Trophoblast cell (in vitro differentiated cells and primary cell): ENCODE measurements at regions not wholly inside any gene's neighbourhood (a gene's known extent, or its start where the extent isn't known, plus 50 kb on each side); places are given as distances from the start of the nearest gene placed in this dataset.

Experiments used
- DNase-seq, 2 donors: peaks; one replicate each; pipeline ENCODE4 v3.0.0-alpha.2; 2016
- H2AFZ ChIP-seq: 2 replicates; pipeline ENCODE4 v1.6.1; 2013; ENCODE audit warnings: low read length, moderate library complexity, mild to moderate bottlenecking; ENCODE audit not compliant: insufficient read depth, poor library complexity
- H2AK5ac ChIP-seq: 2 replicates; pipeline ENCODE4 v1.6.1; 2013; ENCODE audit warnings: mild to moderate bottlenecking, low read length
- H2BK120ac ChIP-seq: 2 replicates; pipeline ENCODE4 v1.6.1; 2013; ENCODE audit warnings: low read length, mild to moderate bottlenecking, moderate library complexity; ENCODE audit not compliant: insufficient read depth, poor library complexity
- H2BK12ac ChIP-seq: 2 replicates; pipeline ENCODE4 v1.6.1; 2013; ENCODE audit warnings: mild to moderate bottlenecking, low read length, moderate library complexity
- H2BK5ac ChIP-seq: 2 replicates; pipeline ENCODE4 v1.6.1; 2013; ENCODE audit warnings: low read length, low read depth, moderate library complexity, mild to moderate bottlenecking; ENCODE audit not compliant: poor library complexity
- H3K14ac ChIP-seq: 2 replicates; pipeline ENCODE4 v1.6.1; 2013; ENCODE audit warnings: mild to moderate bottlenecking, low read length
- H3K18ac ChIP-seq: 2 replicates; pipeline ENCODE4 v1.6.1; 2013; ENCODE audit warnings: mild to moderate bottlenecking, low read length
- H3K23ac ChIP-seq: 2 replicates; pipeline ENCODE4 v1.6.1; 2013; ENCODE audit warnings: low read length
- H3K27ac ChIP-seq: 2 replicates; pipeline ENCODE4 v1.5.1; 2013; ENCODE audit warnings: low read depth, mild to moderate bottlenecking, inconsistent platforms, low read length, moderate library complexity
- H3K27me3 ChIP-seq: 2 replicates; pipeline ENCODE4 v1.6.1; 2013; ENCODE audit warnings: inconsistent platforms, mild to moderate bottlenecking, low read length, moderate library complexity; ENCODE audit not compliant: insufficient read depth
- H3K36me3 ChIP-seq, 2 experiments: 1 replicate in 1 of 2; 2 replicates in 1 of 2; pipeline ENCODE4 v1.6.1; 2013; ENCODE audit warnings: low read length in 2 of 2, mild to moderate bottlenecking in 2 of 2, moderate library complexity in 1 of 2; ENCODE audit not compliant: insufficient read depth in 2 of 2, control insufficient read depth in 1 of 2
- H3K4ac ChIP-seq: 2 replicates; pipeline ENCODE4 v1.6.1; 2013; ENCODE audit warnings: low read depth, mild to moderate bottlenecking, low read length, moderate library complexity
- H3K4me1 ChIP-seq, 2 experiments: 1 replicate in 1 of 2; 2 replicates in 1 of 2; pipeline ENCODE4 v1.6.1; 2013; ENCODE audit warnings: low read length in 2 of 2, mild to moderate bottlenecking in 2 of 2, moderate library complexity in 1 of 2; ENCODE audit not compliant: insufficient read depth in 2 of 2, control insufficient read depth in 1 of 2
- H3K4me2 ChIP-seq: 2 replicates; pipeline ENCODE4 v1.6.1; 2013; ENCODE audit warnings: inconsistent platforms, mild to moderate bottlenecking, low read length, moderate library complexity
- H3K4me3 ChIP-seq: 2 replicates; pipeline ENCODE4 v1.5.1; 2013; ENCODE audit warnings: mild to moderate bottlenecking, low read depth, low read length, inconsistent platforms
- H3K79me1 ChIP-seq: one replicate; pipeline ENCODE4 v1.6.1; 2013; ENCODE audit warnings: low read length
- H3K79me2 ChIP-seq: 2 replicates; pipeline ENCODE4 v1.6.1; 2013; ENCODE audit warnings: low read length, mild to moderate bottlenecking; ENCODE audit not compliant: control insufficient read depth, insufficient read depth, poor library complexity
- H3K9ac ChIP-seq: 2 replicates; pipeline ENCODE4 v1.6.1; 2013; ENCODE audit warnings: mild to moderate bottlenecking, low read length
- H3K9me3 ChIP-seq: 2 replicates; pipeline ENCODE4 v1.6.1; 2013; ENCODE audit warnings: low read depth, mild to moderate bottlenecking, control low read depth, inconsistent platforms, low read length; ENCODE audit not compliant: insufficient read depth
- H4K12ac ChIP-seq: 2 replicates; pipeline ENCODE4 v1.6.1; 2013; ENCODE audit warnings: low read depth, mild to moderate bottlenecking, low read length, moderate library complexity
- H4K8ac ChIP-seq: 2 replicates; pipeline ENCODE4 v1.6.1; 2013; ENCODE audit warnings: low read depth, mild to moderate bottlenecking, low read length, moderate library complexity
- H4K91ac ChIP-seq: one replicate; pipeline ENCODE4 v1.6.1; 2013; ENCODE audit warnings: low read depth, mild to moderate bottlenecking, low read length, moderate library complexity
- WGBS: extraction: QIAGEN DNeasy Blood & Tissue Kit; methylation state at CpG from one replicate; pipeline ENCODE4 v1.1.7; 2013; ENCODE audit warnings: missing lambda C conversion rate; ENCODE audit not compliant: insufficient read length, insufficient coverage; ENCODE audit errors: extremely low coverage; 5-methylcytosine and 5-hydroxymethylcytosine counted together

- Histone ChIP-seq H4K91ac (no peak overlapping the region), H3K14ac (no peak overlapping the region), H2BK12ac (no peak overlapping the region), H3K4ac (no peak overlapping the region), H2BK5ac (no peak overlapping the region), H3K4me1 (no peaks in the 10 kb centered on the region), H3K27me3 (no peaks in the 10 kb centered on the region), H2AK5ac (no peak overlapping the region), H3K79me2 (no peaks in the 10 kb centered on the region), H3K9me3 (peaks cover 2% of the 10 kb centered on the region), H2BK120ac (no peak overlapping the region), H3K4me2 (no peak overlapping the region), H3K27ac (peak overlapping the region; percentile 16), H4K8ac (no peak overlapping the region), H3K4me3 (no peak overlapping the region), H3K9ac (no peak overlapping the region), H3K36me3 (peaks cover 2% of the 10 kb centered on the region in 2 experiments), H4K12ac (no peak overlapping the region), H3K23ac (no peak overlapping the region), H3K18ac (no peak overlapping the region), H2AFZ (no peak overlapping the region), H3K79me1 (no peaks in the 10 kb centered on the region)
- no peak for DNase-seq
- WGBS = no CpG with 5 or more reads among the region's 2 CpGs
Observed at GRCh38 chr3:104291878-104292277, 1074.8 kb upstream of the ALCAM start.

GRCh38 chr3:104297617-104298016 lies 1069.1 kb upstream of the ALCAM start:
- H3K79me2 ChIP-seq = no peaks in the 10 kb centered on the region
- H2BK120ac ChIP-seq = no peak overlapping the region
- no peak overlapping the region for H4K91ac ChIP-seq
- no peak overlapping the region for H4K8ac ChIP-seq
- no peaks in the 10 kb centered on the region for H3K79me1 ChIP-seq
- no peaks in the 10 kb centered on the region for H3K27me3 ChIP-seq
- no peak overlapping the region for H2AFZ ChIP-seq
- H3K4me1 ChIP-seq = peaks cover 0 to 2% of the 10 kb centered on the region in 2 experiments
- H2AK5ac ChIP-seq = no peak overlapping the region
- H2BK12ac ChIP-seq = no peak overlapping the region
- H3K4ac ChIP-seq = no peak overlapping the region
- WGBS = no CpG with 5 or more reads among the region's 1 CpG
- no peak for DNase-seq
- no peak overlapping the region for H3K27ac ChIP-seq
- H3K14ac ChIP-seq = no peak overlapping the region
- H3K18ac ChIP-seq = no peak overlapping the region
- H3K23ac ChIP-seq = no peak overlapping the region
- H2BK5ac ChIP-seq = no peak overlapping the region
- H3K9ac ChIP-seq = no peak overlapping the region
- no peak overlapping the region for H3K4me2 ChIP-seq
- H4K12ac ChIP-seq = no peak overlapping the region
- no peaks in the 10 kb centered on the region for H3K36me3 ChIP-seq
- no peaks in the 10 kb centered on the region for H3K9me3 ChIP-seq
- no peak overlapping the region for H3K4me3 ChIP-seq

- H3K18ac ChIP-seq = no peak overlapping the region
- H3K4me1 ChIP-seq = peaks cover 0 to 2% of the 10 kb centered on the region in 2 experiments
- WGBS = no CpG with 5 or more reads among the region's 2 CpGs
- no peaks in the 10 kb centered on the region for H3K79me1 ChIP-seq
- H3K9me3 ChIP-seq = no peaks in the 10 kb centered on the region
- H4K12ac ChIP-seq = no peak overlapping the region
- H3K79me2 ChIP-seq = no peaks in the 10 kb centered on the region
- no peak overlapping the region for H2BK120ac ChIP-seq
- no peak overlapping the region for H3K23ac ChIP-seq
- no peak overlapping the region for H2BK5ac ChIP-seq
- no peak overlapping the region for H4K91ac ChIP-seq
- no peak overlapping the region for H2AK5ac ChIP-seq
- H3K14ac ChIP-seq = no peak overlapping the region
- DNase-seq = no peak
- no peak overlapping the region for H3K4me3 ChIP-seq
- no peak overlapping the region for H3K4me2 ChIP-seq
- no peak overlapping the region for H4K8ac ChIP-seq
- H2BK12ac ChIP-seq = no peak overlapping the region
- no peaks in the 10 kb centered on the region for H3K36me3 ChIP-seq
- no peak overlapping the region for H3K27ac ChIP-seq
- no peak overlapping the region for H3K4ac ChIP-seq
- H3K27me3 ChIP-seq = no peaks in the 10 kb centered on the region
- H3K9ac ChIP-seq = no peak overlapping the region
- H2AFZ ChIP-seq = no peak overlapping the region
Observed at GRCh38 chr3:104298662-104299061, 1068.0 kb upstream of the ALCAM start.

GRCh38 chr3:104316118-104316517 lies 1050.6 kb upstream of the ALCAM start:
- H3K79me1 ChIP-seq = no peaks in the 10 kb centered on the region
- H3K4ac ChIP-seq = no peak overlapping the region
- H2AFZ ChIP-seq = no peak overlapping the region
- no peak overlapping the region for H2BK5ac ChIP-seq
- H4K12ac ChIP-seq = no peak overlapping the region
- no peaks in the 10 kb centered on the region for H3K79me2 ChIP-seq
- no peak overlapping the region for H4K8ac ChIP-seq
- WGBS = no CpG with 5 or more reads among the region's 1 CpG
- peaks cover 2% of the 10 kb centered on the region for H3K9me3 ChIP-seq
- H2BK120ac ChIP-seq = no peak overlapping the region
- H3K23ac ChIP-seq = no peak overlapping the region
- no peak for DNase-seq
- no peaks in the 10 kb centered on the region for H3K27me3 ChIP-seq
- no peak overlapping the region for H4K91ac ChIP-seq
- no peak overlapping the region for H3K14ac ChIP-seq
- no peak overlapping the region for H3K9ac ChIP-seq
- H3K4me2 ChIP-seq = no peak overlapping the region
- H2BK12ac ChIP-seq = no peak overlapping the region
- H2AK5ac ChIP-seq = no peak overlapping the region
- H3K27ac ChIP-seq = no peak overlapping the region
- H3K4me3 ChIP-seq = no peak overlapping the region
- no peak overlapping the region for H3K18ac ChIP-seq
- H3K4me1 ChIP-seq = no peaks in the 10 kb centered on the region
- H3K36me3 ChIP-seq = no peaks in the 10 kb centered on the region
